Right lobe of liver (tissue), 6 donors: ENCODE measurements at regions not wholly inside any gene's neighbourhood (a gene's known extent, or its start where the extent isn't known, plus 50 kb on each side); places are given as distances from the start of the nearest gene placed in this dataset.

Experiments
- ATAC-seq, 4 donors: fragments of 200-7000 bp; cut with Tn5 transposase; one replicate each; pipeline ENCODE4 v1.9.1; 2020; ENCODE audit warnings: mild to moderate bottlenecking in 4 of 4, moderate library complexity in 4 of 4
- DNase-seq, 3 donors: peaks; one replicate each; pipeline ENCODE4 v3.0.0-alpha.2; 2020
- H3K27ac ChIP-seq, 3 donors: fragments of 200-600 bp; one replicate each; pipeline ENCODE4 v1.8.0; 2022
- H3K27me3 ChIP-seq, 2 donors: fragments of 200-600 bp; one replicate each; pipeline ENCODE4 v1.8.0; 2022
- H3K36me3 ChIP-seq, 4 donors: fragments of 200-600 bp; sonication (generic) in 1 of 4; one replicate each; pipeline versions ENCODE4 v1.5.1 to v1.8.0; 2017 to 2022; ENCODE audit warnings: control low read depth in 1 of 4
- H3K4me1 ChIP-seq, 4 donors: fragments of 200-600 bp; sonication (generic) in 1 of 4; one replicate each; pipeline versions ENCODE4 v1.5.1 to v1.8.0; 2017 to 2022; ENCODE audit warnings: control low read depth in 1 of 4
- H3K4me3 ChIP-seq, 3 donors: fragments of 200-600 bp; one replicate each; pipeline ENCODE4 v1.8.0; 2022
- H3K9me3 ChIP-seq, 4 donors: fragments of 200-600 bp; sonication (generic) in 1 of 4; one replicate each; pipeline versions ENCODE4 v1.5.1 to v1.8.0; 2017 to 2022; ENCODE audit warnings: control low read depth in 1 of 4
- CTCF ChIP-seq, 4 donors: fragments of 200-600 bp in 3 of 4; fragments of 450-650 bp in 1 of 4; IDR thresholded peaks; one replicate each; pipeline versions ENCODE4 v1.5.1 to v1.8.0; 2016 to 2022; ENCODE audit warnings: antibody characterized with exemption in 4 of 4, mild to moderate bottlenecking in 2 of 4
- POLR2A ChIP-seq: fragments of 450-650 bp; IDR thresholded peaks from one replicate; pipeline ENCODE4 v1.6.1; 2017; ENCODE audit warnings: antibody characterized with exemption, mild to moderate bottlenecking
- WGBS: methylation state at CpG from one replicate; pipeline ENCODE4 v1.1.6; 2018; ENCODE audit warnings: low coverage, low lambda C conversion rate; ENCODE audit not compliant: insufficient coverage; ENCODE audit errors: missing lambda C conversion rate; 5-methylcytosine and 5-hydroxymethylcytosine counted together
- intact Hi-C, 2 donors: fragments of 100-400 bp; cut with DNase I; formaldehyde crosslinking; loops; one replicate each; pipeline versions ENCODE4 v1.11.2 to v1.14.1; 2022
- donor health status: DM: no; HTN: yes; CAD: no.
- donor health status: DM: no; HTN: no; CAD: no.
- donor health status: DM: no; HTN: no; CAD: no.
- donor health status: DM: no; HTN: yes; CAD: no.
- donor health status: DM: no; HTN: yes; CAD: no.

- WGBS, result 35% methylated on average over 2 of the region's 6 CpGs
- Histone ChIP-seq H3K9me3 (no peaks in the 10 kb centered on the region), H3K27me3 (no peaks in the 10 kb centered on the region), H3K4me3 (peak overlapping the region in 1 of 3 donors; percentile 54), H3K4me1 (peaks cover 0 to 30% (median 18%) of the 10 kb centered on the region in 4 donors), H3K27ac (peak overlapping the region; percentile 86 to 97 (median 91)), H3K36me3 (no peaks in the 10 kb centered on the region)
- DNase-seq, result peak; percentile 31 to 51 (median 51)
- ATAC-seq, result no peak
- no peak for TF ChIP-seq CTCF (IDR thresholded peaks at IDR 0.05)
- TF ChIP-seq POLR2A, result no peak
- intact Hi-C loops, result no loop called here
These were observed 75.4 kb upstream of the WNT7B start for GRCh38 chr22:46052331-46052771.

GRCh38 chr22:46052801-46053562 is 76.0 kb upstream of the WNT7B start:
- TF ChIP-seq CTCF (IDR thresholded peaks at IDR 0.05), result no peak
- no peak for TF ChIP-seq POLR2A
- 0% methylated on average over 20 of the region's 26 CpGs for WGBS
- no peaks in the 10 kb centered on the region for H3K36me3 ChIP-seq
- ATAC-seq, result peak; percentile 40 to 64 (median 60)
- H3K4me3 ChIP-seq, result peak overlapping the region; percentile 54 to 72 (median 69)
- peak; percentile 53 to 67 (median 66) for DNase-seq
- intact Hi-C loops, result no loop called here
- peak overlapping the region; percentile 86 to 97 (median 91) for H3K27ac ChIP-seq
- H3K9me3 ChIP-seq, result no peaks in the 10 kb centered on the region
- no peaks in the 10 kb centered on the region for H3K27me3 ChIP-seq
- H3K4me1 ChIP-seq, result peaks cover 0 to 30% (median 22%) of the 10 kb centered on the region in 4 donors

GRCh38 chr22:46053563-46054090 is 76.7 kb upstream of the WNT7B start:
- no peaks in the 10 kb centered on the region for H3K36me3 ChIP-seq
- peak; percentile 89 to 90 (median 90) for DNase-seq
- intact Hi-C loops, result no loop called here
- no peaks in the 10 kb centered on the region for H3K27me3 ChIP-seq
- H3K4me3 ChIP-seq, result peak overlapping the region; percentile 54 to 72 (median 69)
- TF ChIP-seq CTCF (IDR thresholded peaks at IDR 0.05) (no peak), POLR2A (no peak)
- WGBS, result 0% methylated on average over 9 of the region's 37 CpGs
- H3K4me1 ChIP-seq, result peaks cover 0 to 36% (median 26%) of the 10 kb centered on the region in 4 donors
- H3K9me3 ChIP-seq, result no peaks in the 10 kb centered on the region
- ATAC-seq, result peak; percentile 67 to 86 (median 79)
- H3K27ac ChIP-seq, result peak overlapping the region; percentile 86 to 97 (median 91)

- peak; percentile 15 for TF ChIP-seq POLR2A
- TF ChIP-seq CTCF (IDR thresholded peaks at IDR 0.05), result no peak
- Histone ChIP-seq H3K27ac (peak overlapping the region; percentile 86 to 97 (median 91)), H3K36me3 (no peaks in the 10 kb centered on the region), H3K4me1 (peaks cover 0 to 38% (median 26%) of the 10 kb centered on the region in 4 donors), H3K27me3 (no peaks in the 10 kb centered on the region), H3K4me3 (peak overlapping the region; percentile 54 to 72 (median 69)), H3K9me3 (no peaks in the 10 kb centered on the region)
- ATAC-seq, result peak; percentile 40 to 65 (median 56)
- DNase-seq, result peak; percentile 72 to 75 (median 74)
- WGBS, result 7% methylated on average over 13 of the region's 42 CpGs
- intact Hi-C loops, result no loop called here
These were observed 77.4 kb upstream of the WNT7B start for GRCh38 chr22:46054091-46055073.
